Activated naive CD8-positive, alpha-beta T cell treated with anti-CD3 and anti-CD28 coated beads, Interleukin-2, amount 10 ng/mL, durations not matched to agents 7 days and 5 days (primary cell): ENCODE measurements at regions not wholly inside any gene's neighbourhood (a gene's known extent, or its start where the extent isn't known, plus 50 kb on each side); places are given as distances from the start of the nearest gene placed in this dataset.

Experiments
- ATAC-seq: fragments of 150-1000 bp; cut with Tn5 transposase; one replicate; pipeline ENCODE4 v1.10.0; 2021; ENCODE audit warnings: low read depth, moderate library complexity
- POLR2A ChIA-PET: fragments of 350-600 bp; sonication (Branson Sonifier 250); formaldehyde crosslinking; loops from one replicate; lab custom pipeline; 2021; ENCODE audit warnings: antibody characterized with exemption; lab: Charles Lee
- DNase-seq: peaks from one replicate; pipeline ENCODE4 v3.0.0; 2021
- H3K27ac Mint-ChIP-seq: one replicate; pipeline ENCODE4 v1.8.0; 2022; ENCODE audit warnings: mild to moderate bottlenecking, mixed read lengths
- H3K27me3 Mint-ChIP-seq: one replicate; pipeline ENCODE4 v1.8.0; 2022; ENCODE audit warnings: mild to moderate bottlenecking, moderate library complexity, mixed read lengths
- H3K36me3 Mint-ChIP-seq: one replicate; pipeline ENCODE4 v1.8.0; 2021; ENCODE audit warnings: mild to moderate bottlenecking, mixed read lengths
- H3K4me1 Mint-ChIP-seq: one replicate; pipeline ENCODE4 v1.8.0; 2021; ENCODE audit warnings: mixed read lengths
- H3K4me3 Mint-ChIP-seq: one replicate; pipeline ENCODE4 v1.8.0; 2022; ENCODE audit warnings: mild to moderate bottlenecking, moderate library complexity, mixed read lengths
- H3K9me3 Mint-ChIP-seq: one replicate; pipeline ENCODE4 v1.8.0; 2021; ENCODE audit warnings: mixed read lengths

- DNase-seq (no peak), ATAC-seq (no peak)
- H3K27ac Mint-ChIP-seq, result no peak overlapping the region
- H3K4me3 Mint-ChIP-seq, result no peak overlapping the region
- H3K4me1 Mint-ChIP-seq, result no peaks in the 10 kb centered on the region
- H3K36me3 Mint-ChIP-seq, result no peaks in the 10 kb centered on the region
- H3K9me3 Mint-ChIP-seq, result peaks cover 3% of the 10 kb centered on the region
- H3K27me3 Mint-ChIP-seq, result no peaks in the 10 kb centered on the region
- POLR2A ChIA-PET, result no interaction called here
Observed at GRCh38 chr2:51695531-51695930, 663.6 kb upstream of the NRXN1 start.

GRCh38 chr2:51693640-51694039 lies 661.7 kb upstream of the NRXN1 start:
- no peak for DNase-seq
- ATAC-seq, result no peak
- Mint-ChIP-seq H3K4me1 (no peaks in the 10 kb centered on the region), H3K4me3 (no peak overlapping the region), H3K27me3 (no peaks in the 10 kb centered on the region), H3K27ac (no peak overlapping the region), H3K9me3 (peaks cover 3% of the 10 kb centered on the region), H3K36me3 (no peaks in the 10 kb centered on the region)
- POLR2A ChIA-PET, result no interaction called here

GRCh38 chr2:51681854-51682253 lies 649.9 kb upstream of the NRXN1 start:
- Mint-ChIP-seq H3K27ac (no peak overlapping the region), H3K27me3 (no peaks in the 10 kb centered on the region), H3K36me3 (no peaks in the 10 kb centered on the region), H3K4me3 (no peak overlapping the region), H3K4me1 (no peaks in the 10 kb centered on the region), H3K9me3 (peaks cover 3% of the 10 kb centered on the region)
- ATAC-seq, result no peak
- DNase-seq, result no peak
- POLR2A ChIA-PET, result no interaction called here

- DNase-seq (no peak), ATAC-seq (no peak)
- Mint-ChIP-seq H3K27ac (no peak overlapping the region), H3K4me3 (no peak overlapping the region), H3K27me3 (no peaks in the 10 kb centered on the region), H3K9me3 (no peaks in the 10 kb centered on the region), H3K36me3 (no peaks in the 10 kb centered on the region), H3K4me1 (no peaks in the 10 kb centered on the region)
- POLR2A ChIA-PET, result no interaction called here
Observed at GRCh38 chr2:51673628-51674027, 641.7 kb upstream of the NRXN1 start.

- DNase-seq, result no peak
- POLR2A ChIA-PET, result interaction anchor here (0.7 kb wide), 1 partner anchor 78 kb away, joined by 3 read pairs; no protein-coding TSS in a partner anchor
- H3K36me3 Mint-ChIP-seq, result no peaks in the 10 kb centered on the region
- ATAC-seq, result no peak
- H3K27me3 Mint-ChIP-seq, result no peaks in the 10 kb centered on the region
- H3K4me3 Mint-ChIP-seq, result no peak overlapping the region
- no peaks in the 10 kb centered on the region for H3K4me1 Mint-ChIP-seq
- H3K9me3 Mint-ChIP-seq, result no peaks in the 10 kb centered on the region
- no peak overlapping the region for H3K27ac Mint-ChIP-seq
Observed at GRCh38 chr2:51667679-51668078, 635.7 kb upstream of the NRXN1 start.

- no peak overlapping the region for H3K27ac Mint-ChIP-seq
- H3K4me1 Mint-ChIP-seq, result no peaks in the 10 kb centered on the region
- H3K36me3 Mint-ChIP-seq, result no peaks in the 10 kb centered on the region
- H3K4me3 Mint-ChIP-seq, result no peak overlapping the region
- DNase-seq (no peak), ATAC-seq (no peak)
- H3K27me3 Mint-ChIP-seq, result no peaks in the 10 kb centered on the region
- POLR2A ChIA-PET, result no interaction called here
- peaks cover 3% of the 10 kb centered on the region for H3K9me3 Mint-ChIP-seq
Observed at GRCh38 chr2:51662187-51662586, 630.3 kb upstream of the NRXN1 start.

- Mint-ChIP-seq H3K9me3 (peaks cover 3% of the 10 kb centered on the region), H3K4me3 (no peak overlapping the region), H3K27ac (no peak overlapping the region), H3K36me3 (no peaks in the 10 kb centered on the region), H3K27me3 (no peaks in the 10 kb centered on the region), H3K4me1 (no peaks in the 10 kb centered on the region)
- DNase-seq (no peak), ATAC-seq (no peak)
- POLR2A ChIA-PET, result no interaction called here
Observed at GRCh38 chr2:51657849-51658248, 625.9 kb upstream of the NRXN1 start.

- POLR2A ChIA-PET, result no interaction called here
- Mint-ChIP-seq H3K36me3 (no peaks in the 10 kb centered on the region), H3K27me3 (no peaks in the 10 kb centered on the region), H3K4me1 (no peaks in the 10 kb centered on the region), H3K27ac (no peak overlapping the region), H3K4me3 (no peak overlapping the region), H3K9me3 (no peaks in the 10 kb centered on the region)
- ATAC-seq (no peak), DNase-seq (no peak)
Observed at GRCh38 chr2:51650769-51651168, 618.8 kb upstream of the NRXN1 start.

GRCh38 chr2:51649366-51649765 lies 617.4 kb upstream of the NRXN1 start:
- POLR2A ChIA-PET, result no interaction called here
- H3K27ac Mint-ChIP-seq, result no peak overlapping the region
- ATAC-seq, result no peak
- no peaks in the 10 kb centered on the region for H3K36me3 Mint-ChIP-seq
- no peak for DNase-seq
- no peaks in the 10 kb centered on the region for H3K9me3 Mint-ChIP-seq
- H3K4me1 Mint-ChIP-seq, result no peaks in the 10 kb centered on the region
- no peaks in the 10 kb centered on the region for H3K27me3 Mint-ChIP-seq
- no peak overlapping the region for H3K4me3 Mint-ChIP-seq

- POLR2A ChIA-PET, result no interaction called here
- no peak overlapping the region for H3K27ac Mint-ChIP-seq
- DNase-seq (no peak), ATAC-seq (no peak)
- H3K4me3 Mint-ChIP-seq, result no peak overlapping the region
- H3K9me3 Mint-ChIP-seq, result peaks cover 6% of the 10 kb centered on the region
- no peaks in the 10 kb centered on the region for H3K4me1 Mint-ChIP-seq
- H3K27me3 Mint-ChIP-seq, result no peaks in the 10 kb centered on the region
- H3K36me3 Mint-ChIP-seq, result no peaks in the 10 kb centered on the region
Observed at GRCh38 chr2:51638811-51639210, 606.9 kb upstream of the NRXN1 start.

GRCh38 chr2:51633073-51633472 lies 601.1 kb upstream of the NRXN1 start:
- DNase-seq, result no peak
- ATAC-seq, result no peak
- Mint-ChIP-seq H3K36me3 (no peaks in the 10 kb centered on the region), H3K4me1 (no peaks in the 10 kb centered on the region), H3K9me3 (peaks cover 6% of the 10 kb centered on the region), H3K4me3 (no peak overlapping the region), H3K27me3 (no peaks in the 10 kb centered on the region), H3K27ac (no peak overlapping the region)
- POLR2A ChIA-PET, result no interaction called here

GRCh38 chr2:51629406-51629805 lies 597.5 kb upstream of the NRXN1 start:
- peaks cover 9% of the 10 kb centered on the region for H3K9me3 Mint-ChIP-seq
- no peaks in the 10 kb centered on the region for H3K27me3 Mint-ChIP-seq
- H3K4me1 Mint-ChIP-seq, result no peaks in the 10 kb centered on the region
- no peaks in the 10 kb centered on the region for H3K36me3 Mint-ChIP-seq
- DNase-seq (no peak), ATAC-seq (no peak)
- H3K4me3 Mint-ChIP-seq, result no peak overlapping the region
- no peak overlapping the region for H3K27ac Mint-ChIP-seq
- POLR2A ChIA-PET, result no interaction called here

- no peaks in the 10 kb centered on the region for H3K36me3 Mint-ChIP-seq
- H3K27me3 Mint-ChIP-seq, result no peaks in the 10 kb centered on the region
- no peak for DNase-seq
- H3K4me1 Mint-ChIP-seq, result no peaks in the 10 kb centered on the region
- H3K27ac Mint-ChIP-seq, result no peak overlapping the region
- H3K4me3 Mint-ChIP-seq, result no peak overlapping the region
- POLR2A ChIA-PET, result no interaction called here
- H3K9me3 Mint-ChIP-seq, result peaks cover 9% of the 10 kb centered on the region
- no peak for ATAC-seq
Observed at GRCh38 chr2:51628917-51629316, 597.0 kb upstream of the NRXN1 start.

GRCh38 chr2:51624995-51625394 lies 593.1 kb upstream of the NRXN1 start:
- ATAC-seq (no peak), DNase-seq (no peak)
- H3K27me3 Mint-ChIP-seq, result no peaks in the 10 kb centered on the region
- no peaks in the 10 kb centered on the region for H3K4me1 Mint-ChIP-seq
- no peak overlapping the region for H3K4me3 Mint-ChIP-seq
- no peak overlapping the region for H3K27ac Mint-ChIP-seq
- POLR2A ChIA-PET, result no interaction called here
- H3K36me3 Mint-ChIP-seq, result no peaks in the 10 kb centered on the region
- H3K9me3 Mint-ChIP-seq, result peaks cover 16% of the 10 kb centered on the region

GRCh38 chr2:51620796-51621195 lies 588.9 kb upstream of the NRXN1 start:
- Mint-ChIP-seq H3K4me1 (no peaks in the 10 kb centered on the region), H3K9me3 (peaks cover 20% of the 10 kb centered on the region), H3K27me3 (no peaks in the 10 kb centered on the region), H3K27ac (no peak overlapping the region), H3K36me3 (no peaks in the 10 kb centered on the region), H3K4me3 (no peak overlapping the region)
- DNase-seq (no peak), ATAC-seq (no peak)
- POLR2A ChIA-PET, result no interaction called here
